Muscle of leg (tissue), 3 donors: ENCODE measurements at regions not wholly inside any gene's neighbourhood (a gene's known extent, or its start where the extent isn't known, plus 50 kb on each side); places are given as distances from the start of the nearest gene placed in this dataset.
"Not testable (repeated sequence)": the region's sequence is repeated elsewhere in the genome, so short reads cannot be mapped to it uniquely, and the experiment has no call there.

Experiments used
- DNase-seq: peaks from one replicate; pipeline ENCODE4 v3.0.0; 2013
- H3K27ac ChIP-seq: one replicate; pipeline ENCODE4 v1.5.1; 2013; ENCODE audit warnings: mild to moderate bottlenecking, low read length, control low read depth
- H3K27me3 ChIP-seq: one replicate; pipeline ENCODE4 v1.6.1; 2013; ENCODE audit warnings: low read length; ENCODE audit not compliant: control insufficient read depth, insufficient read depth
- H3K36me3 ChIP-seq: one replicate; pipeline ENCODE4 v1.6.1; 2013; ENCODE audit warnings: low read length; ENCODE audit not compliant: control insufficient read depth, insufficient read depth
- H3K4me1 ChIP-seq: one replicate; pipeline ENCODE4 v1.6.1; 2013; ENCODE audit warnings: low read length; ENCODE audit not compliant: control insufficient read depth, insufficient read depth
- H3K4me3 ChIP-seq: one replicate; pipeline ENCODE4 v1.5.1; 2013; ENCODE audit warnings: low read length, control low read depth
- H3K9me3 ChIP-seq: replicated peaks from 2 replicates; pipeline ENCODE4 v1.6.1; 2013; ENCODE audit warnings: low read depth, low read length; ENCODE audit not compliant: control insufficient read depth
- WGBS: methylation state at CpG from one replicate; pipeline ENCODE4 v1.1.5; 2013; ENCODE audit warnings: missing lambda C conversion rate; ENCODE audit not compliant: insufficient coverage; 5-methylcytosine and 5-hydroxymethylcytosine counted together

GRCh38 chr13:18213511-18213910 lies 968.1 kb downstream of the TUBA3C start:
- DNase-seq, H3K4me1 ChIP-seq, H3K27ac ChIP-seq, H3K4me3 ChIP-seq, H3K9me3 ChIP-seq, H3K36me3 ChIP-seq, H3K27me3 ChIP-seq: not testable (repeated sequence)
- WGBS: no CpG with 5 or more reads among the region's 2 CpGs

GRCh38 chr13:18212873-18213272 lies 968.8 kb downstream of the TUBA3C start:
- no peaks in the 10 kb centered on the region for H3K4me1 ChIP-seq
- no peaks in the 10 kb centered on the region for H3K36me3 ChIP-seq
- no peak overlapping the region for H3K27ac ChIP-seq
- H3K9me3 ChIP-seq: peaks cover 8% of the 10 kb centered on the region
- H3K27me3 ChIP-seq: no peaks in the 10 kb centered on the region
- 50% methylated on average over 2 of the region's 2 CpGs for WGBS
- no peak overlapping the region for H3K4me3 ChIP-seq
- no peak for DNase-seq

GRCh38 chr13:18211752-18212560 lies 969.7 kb downstream of the TUBA3C start:
- H3K4me1 ChIP-seq, H3K27ac ChIP-seq, DNase-seq, H3K4me3 ChIP-seq, H3K9me3 ChIP-seq, H3K27me3 ChIP-seq, H3K36me3 ChIP-seq: not testable (repeated sequence)
- 81% methylated on average over 1 of the region's 5 CpGs for WGBS

- DNase-seq, H3K36me3 ChIP-seq, H3K27ac ChIP-seq, H3K4me1 ChIP-seq, H3K27me3 ChIP-seq, H3K4me3 ChIP-seq, H3K9me3 ChIP-seq: not testable (repeated sequence)
- WGBS: 40% methylated on average over 1 of the region's 4 CpGs
These were observed 976.9 kb downstream of the TUBA3C start for GRCh38 chr13:18204614-18205178.

- not testable (repeated sequence) for H3K27ac ChIP-seq, DNase-seq, H3K27me3 ChIP-seq, H3K36me3 ChIP-seq, H3K4me1 ChIP-seq, H3K4me3 ChIP-seq, H3K9me3 ChIP-seq
- WGBS: no CpG with 5 or more reads among the region's 22 CpGs
These were observed 986.3 kb downstream of the TUBA3C start for GRCh38 chr13:18195365-18195678.

GRCh38 chr13:18194631-18195364 lies 986.8 kb downstream of the TUBA3C start:
- not testable (repeated sequence) for DNase-seq, H3K9me3 ChIP-seq, H3K36me3 ChIP-seq, H3K27ac ChIP-seq, H3K4me1 ChIP-seq, H3K27me3 ChIP-seq, H3K4me3 ChIP-seq
- no CpG with 5 or more reads among the region's 42 CpGs for WGBS

- H3K36me3 ChIP-seq, H3K4me1 ChIP-seq, H3K4me3 ChIP-seq, H3K27me3 ChIP-seq, H3K9me3 ChIP-seq, DNase-seq, H3K27ac ChIP-seq: not testable (repeated sequence)
- WGBS: 75% methylated on average over 9 of the region's 27 CpGs
These were observed 987.5 kb downstream of the TUBA3C start for GRCh38 chr13:18194104-18194503.
